Karpas-422 (cell line): ENCODE measurements at regions not wholly inside any gene's neighbourhood (a gene's known extent, or its start where the extent isn't known, plus 50 kb on each side); places are given as distances from the start of the nearest gene placed in this dataset.

Experiments used
- DNase-seq: peaks from one replicate; pipeline ENCODE4 v3.0.0-alpha.2; 2015
- H2AFZ ChIP-seq: fragments of 200-600 bp; sonication (generic); 2 replicates; pipeline ENCODE4 v1.6.1; 2014; ENCODE audit warnings: antibody characterized with exemption, low read length, mixed read lengths
- H3K27ac ChIP-seq: fragments of 200-600 bp; sonication (generic); 2 replicates; pipeline ENCODE4 v1.5.1; 2014; ENCODE audit warnings: mild to moderate bottlenecking, low read length, moderate library complexity
- H3K27me3 ChIP-seq: fragments of 200-600 bp; sonication (generic); 2 replicates; pipeline ENCODE4 v1.6.1; 2014; ENCODE audit warnings: low read length, mixed read lengths
- H3K36me3 ChIP-seq: fragments of 200-600 bp; sonication (generic); 2 replicates; pipeline ENCODE4 v1.6.1; 2014; ENCODE audit warnings: low read length, mixed read lengths; ENCODE audit not compliant: insufficient read depth
- H3K4me1 ChIP-seq: fragments of 200-600 bp; sonication (generic); 2 replicates; pipeline ENCODE4 v1.6.1; 2014; ENCODE audit warnings: mild to moderate bottlenecking, low read length, mixed read lengths
- H3K4me2 ChIP-seq: fragments of 200-600 bp; sonication (generic); 2 replicates; pipeline ENCODE4 v1.6.1; 2014; ENCODE audit warnings: low read length, low read depth, mild to moderate bottlenecking; ENCODE audit not compliant: poor library complexity, severe bottlenecking
- H3K4me3 ChIP-seq: fragments of 200-600 bp; sonication (generic); 2 replicates; pipeline ENCODE4 v1.5.1; 2014; ENCODE audit warnings: mild to moderate bottlenecking, antibody characterized with exemption, low read length, mixed read lengths
- H3K79me2 ChIP-seq: fragments of 200-600 bp; sonication (generic); 2 replicates; pipeline ENCODE4 v1.6.1; 2014; ENCODE audit warnings: mild to moderate bottlenecking, low read length, mixed read lengths
- H3K9ac ChIP-seq: fragments of 200-600 bp; sonication (generic); 2 replicates; pipeline ENCODE4 v1.6.0; 2014; ENCODE audit warnings: low read length
- H3K9me2 ChIP-seq: fragments of 200-600 bp; sonication (generic), shearing (Covaris generic); replicated peaks from 2 replicates; pipeline ENCODE4 v1.6.0; 2014; ENCODE audit warnings: mild to moderate bottlenecking, low read length, moderate library complexity; ENCODE audit not compliant: insufficient read depth
- H3K9me3 ChIP-seq: fragments of 300-700, 200-600 bp; sonication (generic); 2 replicates; pipeline ENCODE4 v1.6.1; 2014; ENCODE audit warnings: low read length, mixed read lengths
- H4K20me1 ChIP-seq: fragments of 200-600 bp; sonication (generic); 2 replicates; pipeline ENCODE4 v1.6.1; 2014; ENCODE audit warnings: mild to moderate bottlenecking, antibody characterized with exemption, low read length, low read depth; ENCODE audit not compliant: insufficient read depth

- no peak for DNase-seq
- no peak overlapping the region for H2AFZ ChIP-seq
- H3K4me3 ChIP-seq, result no peak overlapping the region
- H4K20me1 ChIP-seq, result peaks cover 22% of the 10 kb centered on the region; the same call in 1 of the 2 replicates
- no peaks in the 10 kb centered on the region for H3K9me2 ChIP-seq
- H3K27ac ChIP-seq, result no peak overlapping the region
- H3K4me2 ChIP-seq, result no peak overlapping the region
- H3K79me2 ChIP-seq, result no peaks in the 10 kb centered on the region
- no peaks in the 10 kb centered on the region for H3K27me3 ChIP-seq
- no peak overlapping the region for H3K9ac ChIP-seq
- 0 out of 2 replicates have a peak, but pooled peaks cover 3% of the 10 kb centered on the region for H3K4me1 ChIP-seq
- no peaks in the 10 kb centered on the region for H3K36me3 ChIP-seq
- H3K9me3 ChIP-seq, result no peaks in the 10 kb centered on the region
Observed at GRCh38 chr5:135240283-135240633, 158.8 kb downstream of the MACROH2A1 start.

- H3K9me2 ChIP-seq, result no peaks in the 10 kb centered on the region
- H3K4me3 ChIP-seq, result no peak overlapping the region
- no peaks in the 10 kb centered on the region for H3K27me3 ChIP-seq
- H3K79me2 ChIP-seq, result no peaks in the 10 kb centered on the region
- peaks cover 27% of the 10 kb centered on the region; the same call in 1 of the 2 replicates for H4K20me1 ChIP-seq
- no peak overlapping the region for H3K27ac ChIP-seq
- no peaks in the 10 kb centered on the region for H3K36me3 ChIP-seq
- H3K4me2 ChIP-seq, result no peak overlapping the region
- no peak overlapping the region for H3K9ac ChIP-seq
- DNase-seq, result peak; percentile 54
- no peaks in the 10 kb centered on the region for H3K9me3 ChIP-seq
- 0 out of 2 replicates have a peak, but pooled peaks cover 3% of the 10 kb centered on the region for H3K4me1 ChIP-seq
- H2AFZ ChIP-seq, result no peak overlapping the region
Observed at GRCh38 chr5:135239453-135240282, 159.4 kb downstream of the MACROH2A1 start.

- Histone ChIP-seq H3K9me3 (no peaks in the 10 kb centered on the region), H3K4me3 (no peak overlapping the region), H3K9ac (no peak overlapping the region), H2AFZ (no peak overlapping the region), H3K4me1 (0 out of 2 replicates have a peak, but pooled peaks cover 3% of the 10 kb centered on the region), H3K9me2 (no peaks in the 10 kb centered on the region), H3K27me3 (no peaks in the 10 kb centered on the region), H3K27ac (no peak overlapping the region), H3K36me3 (no peaks in the 10 kb centered on the region), H3K4me2 (no peak overlapping the region), H4K20me1 (peaks cover 22% of the 10 kb centered on the region; the same call in 1 of the 2 replicates), H3K79me2 (no peaks in the 10 kb centered on the region)
- no peak for DNase-seq
Observed at GRCh38 chr5:135238622-135239452, 160.2 kb downstream of the MACROH2A1 start.

- no peaks in the 10 kb centered on the region for H3K9me2 ChIP-seq
- no peak overlapping the region for H3K9ac ChIP-seq
- no peaks in the 10 kb centered on the region for H3K36me3 ChIP-seq
- no peak overlapping the region for H3K4me3 ChIP-seq
- H3K79me2 ChIP-seq, result no peaks in the 10 kb centered on the region
- H3K4me1 ChIP-seq, result 0 out of 2 replicates have a peak, but pooled peaks cover 3% of the 10 kb centered on the region
- H4K20me1 ChIP-seq, result peaks cover 22% of the 10 kb centered on the region; the same call in 1 of the 2 replicates
- no peak overlapping the region for H3K27ac ChIP-seq
- H3K4me2 ChIP-seq, result no peak overlapping the region
- no peak overlapping the region for H2AFZ ChIP-seq
- H3K9me3 ChIP-seq, result no peaks in the 10 kb centered on the region
- no peak for DNase-seq
- no peaks in the 10 kb centered on the region for H3K27me3 ChIP-seq
Observed at GRCh38 chr5:135237748-135238103, 161.3 kb downstream of the MACROH2A1 start.

- Histone ChIP-seq H3K9me3 (no peaks in the 10 kb centered on the region), H4K20me1 (peaks cover 22% of the 10 kb centered on the region; the same call in 1 of the 2 replicates), H3K36me3 (no peaks in the 10 kb centered on the region), H3K27ac (no peak overlapping the region), H2AFZ (no peak overlapping the region), H3K4me3 (no peak overlapping the region), H3K4me2 (no peak overlapping the region), H3K79me2 (no peaks in the 10 kb centered on the region), H3K27me3 (no peaks in the 10 kb centered on the region), H3K9ac (no peak overlapping the region), H3K9me2 (no peaks in the 10 kb centered on the region), H3K4me1 (0 out of 2 replicates have a peak, but pooled peaks cover 3% of the 10 kb centered on the region)
- no peak for DNase-seq
Observed at GRCh38 chr5:135236908-135237747, 161.9 kb downstream of the MACROH2A1 start.

- H3K4me3 ChIP-seq, result no peak overlapping the region
- DNase-seq, result no peak
- H3K79me2 ChIP-seq, result no peaks in the 10 kb centered on the region
- H3K9ac ChIP-seq, result no peak overlapping the region
- peaks cover 17% of the 10 kb centered on the region; the same call in 1 of the 2 replicates for H4K20me1 ChIP-seq
- H3K27me3 ChIP-seq, result no peaks in the 10 kb centered on the region
- no peaks in the 10 kb centered on the region for H3K9me3 ChIP-seq
- H3K9me2 ChIP-seq, result no peaks in the 10 kb centered on the region
- no peak overlapping the region for H2AFZ ChIP-seq
- no peak overlapping the region for H3K4me2 ChIP-seq
- 0 out of 2 replicates have a peak, but pooled peaks cover 3% of the 10 kb centered on the region for H3K4me1 ChIP-seq
- no peak overlapping the region for H3K27ac ChIP-seq
- H3K36me3 ChIP-seq, result no peaks in the 10 kb centered on the region
Observed at GRCh38 chr5:135236228-135236907, 162.7 kb downstream of the MACROH2A1 start.

- no peaks in the 10 kb centered on the region for H3K9me2 ChIP-seq
- H3K79me2 ChIP-seq, result no peaks in the 10 kb centered on the region
- H3K4me3 ChIP-seq, result no peak overlapping the region
- H3K9me3 ChIP-seq, result no peaks in the 10 kb centered on the region
- H2AFZ ChIP-seq, result no peak overlapping the region
- no peak for DNase-seq
- H4K20me1 ChIP-seq, result peaks cover 16% of the 10 kb centered on the region; the same call in 1 of the 2 replicates
- no peak overlapping the region for H3K9ac ChIP-seq
- no peaks in the 10 kb centered on the region for H3K27me3 ChIP-seq
- no peak overlapping the region for H3K4me2 ChIP-seq
- H3K36me3 ChIP-seq, result no peaks in the 10 kb centered on the region
- peaks cover 5% of the 10 kb centered on the region for H3K4me1 ChIP-seq
- no peak overlapping the region for H3K27ac ChIP-seq
Observed at GRCh38 chr5:135235551-135236227, 163.3 kb downstream of the MACROH2A1 start.
